Astrocyte of the cerebellum (primary cell): ENCODE measurements at regions not wholly inside any gene's neighbourhood (a gene's known extent, or its start where the extent isn't known, plus 50 kb on each side); places are given as distances from the start of the nearest gene placed in this dataset.

Experiments
- DNase-seq: peaks from one replicate; pipeline ENCODE4 v3.0.0-alpha.2; 2011; ENCODE audit warnings: low read depth
- H3K4me3 ChIP-seq: 2 replicates; pipeline ENCODE4 v1.5.1; 2011; ENCODE audit warnings: mild to moderate bottlenecking, low read depth, low read length, moderate library complexity
- in situ Hi-C: cut with HindIII; loops from 2 replicates; pipeline ENCODE4 v1.10.0; 2017; ENCODE audit warnings: low sequenced_read_pairs
- TF ChIP-seq, protein P1 (sequence below): IDR thresholded peaks from 2 replicates; pipeline ENCODE4 v1.5.1; 2012; ENCODE audit warnings: low read length, low read depth, moderate library complexity, mild to moderate bottlenecking; ENCODE audit errors: missing control alignments

DNA sequence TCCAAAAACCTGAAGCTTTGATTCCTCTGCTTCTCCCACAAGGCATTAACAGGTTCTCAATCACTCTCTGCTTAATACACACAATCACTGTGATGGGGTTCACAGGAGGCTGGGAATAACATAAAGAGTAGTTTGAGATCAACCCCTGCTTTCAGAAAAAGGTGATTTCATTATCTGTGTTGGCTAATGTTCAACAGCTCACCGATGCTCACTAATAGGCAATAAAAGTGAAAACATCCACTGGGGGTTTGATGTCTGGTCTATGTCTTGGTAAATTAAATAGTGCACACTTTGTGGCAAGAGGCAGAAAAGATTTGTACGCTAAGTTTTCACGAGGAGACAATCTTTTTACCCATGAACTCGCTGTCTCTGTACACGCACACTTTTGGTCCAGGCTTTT is 159.3 kb upstream of the SERPINE2 start:
- TF ChIP-seq, protein P1, sequence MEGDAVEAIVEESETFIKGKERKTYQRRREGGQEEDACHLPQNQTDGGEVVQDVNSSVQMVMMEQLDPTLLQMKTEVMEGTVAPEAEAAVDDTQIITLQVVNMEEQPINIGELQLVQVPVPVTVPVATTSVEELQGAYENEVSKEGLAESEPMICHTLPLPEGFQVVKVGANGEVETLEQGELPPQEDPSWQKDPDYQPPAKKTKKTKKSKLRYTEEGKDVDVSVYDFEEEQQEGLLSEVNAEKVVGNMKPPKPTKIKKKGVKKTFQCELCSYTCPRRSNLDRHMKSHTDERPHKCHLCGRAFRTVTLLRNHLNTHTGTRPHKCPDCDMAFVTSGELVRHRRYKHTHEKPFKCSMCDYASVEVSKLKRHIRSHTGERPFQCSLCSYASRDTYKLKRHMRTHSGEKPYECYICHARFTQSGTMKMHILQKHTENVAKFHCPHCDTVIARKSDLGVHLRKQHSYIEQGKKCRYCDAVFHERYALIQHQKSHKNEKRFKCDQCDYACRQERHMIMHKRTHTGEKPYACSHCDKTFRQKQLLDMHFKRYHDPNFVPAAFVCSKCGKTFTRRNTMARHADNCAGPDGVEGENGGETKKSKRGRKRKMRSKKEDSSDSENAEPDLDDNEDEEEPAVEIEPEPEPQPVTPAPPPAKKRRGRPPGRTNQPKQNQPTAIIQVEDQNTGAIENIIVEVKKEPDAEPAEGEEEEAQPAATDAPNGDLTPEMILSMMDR = no peak
- in situ Hi-C loops = no loop called here
- no peak overlapping the region for H3K4me3 ChIP-seq
- no peak for DNase-seq

DNA sequence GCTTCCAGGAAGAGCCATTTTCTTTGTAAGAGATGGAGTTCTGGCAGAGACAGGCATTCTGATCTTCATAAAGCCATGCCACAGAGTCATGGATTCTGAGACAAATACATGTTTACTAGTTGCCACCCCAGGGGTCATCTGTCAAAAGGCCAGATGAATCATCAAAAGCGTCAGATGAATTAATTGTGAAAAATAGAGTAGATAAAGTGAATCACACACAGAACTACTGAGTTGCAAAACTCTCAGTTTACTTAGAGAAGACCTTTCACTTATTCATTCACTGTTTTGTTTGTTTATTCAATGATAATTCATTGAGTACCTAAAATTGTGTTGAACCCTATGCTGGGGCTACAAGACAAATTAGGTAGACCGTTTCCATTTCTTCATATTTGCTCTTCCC is 157.7 kb upstream of the SERPINE2 start:
- DNase-seq = no peak
- no peak overlapping the region for H3K4me3 ChIP-seq
- in situ Hi-C loops = no loop called here
- TF ChIP-seq, protein P1 = no peak

DNA sequence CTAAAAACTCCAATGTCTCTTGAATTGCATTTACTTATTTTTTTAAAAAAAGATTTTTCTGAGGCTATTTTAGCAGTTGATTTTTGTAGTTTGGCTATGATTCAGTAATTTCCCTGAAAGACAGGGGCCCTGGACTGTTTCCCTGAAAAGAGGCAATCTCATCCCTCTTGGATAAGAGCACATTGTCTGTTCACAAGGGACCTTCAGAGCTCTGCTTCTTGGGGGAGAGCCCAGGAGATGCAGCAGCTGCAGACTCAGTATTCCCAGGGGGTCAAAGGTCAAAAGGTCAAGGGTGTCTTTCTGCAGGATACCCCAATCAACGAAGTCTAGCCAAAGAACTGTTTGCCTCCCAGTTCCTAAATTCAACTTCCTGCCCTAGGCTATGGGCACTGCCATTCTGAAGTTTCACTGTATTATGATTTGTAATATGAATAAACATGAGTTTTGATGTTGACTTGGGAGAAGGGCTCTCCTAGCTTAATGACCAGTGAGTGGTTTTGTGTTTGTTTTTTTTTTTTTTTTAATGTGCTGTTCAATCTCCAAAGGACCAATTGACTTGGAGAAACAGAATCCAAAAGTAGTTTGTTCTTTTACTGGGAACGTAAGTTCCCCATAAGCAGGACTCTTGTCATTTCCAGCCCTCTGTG is 157.0 kb upstream of the SERPINE2 start:
- DNase-seq = no peak
- in situ Hi-C loops = no loop called here
- H3K4me3 ChIP-seq = no peak overlapping the region
- TF ChIP-seq, protein P1 = no peak

DNA sequence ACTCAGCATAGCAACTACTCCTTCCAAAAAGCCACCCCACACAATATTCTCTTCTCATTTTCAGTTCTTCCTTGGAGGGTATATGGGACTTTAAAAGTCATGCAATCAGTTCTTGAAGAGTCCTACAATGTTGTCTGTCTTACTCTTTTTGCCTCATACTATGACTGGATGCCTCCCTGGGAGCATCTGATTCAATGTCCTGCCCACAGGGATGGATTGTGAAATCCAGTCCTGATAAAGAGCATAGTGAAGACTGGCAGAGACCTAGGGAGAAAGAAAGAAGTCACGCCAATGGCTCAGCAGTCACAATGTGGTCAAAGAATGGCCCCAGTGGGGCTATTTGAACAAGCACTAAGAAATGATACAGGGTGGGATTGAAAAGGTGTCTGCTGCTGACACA is 155.1 kb upstream of the SERPINE2 start:
- in situ Hi-C loops = no loop called here
- DNase-seq = no peak
- TF ChIP-seq, protein P1 = no peak
- no peak overlapping the region for H3K4me3 ChIP-seq

DNA sequence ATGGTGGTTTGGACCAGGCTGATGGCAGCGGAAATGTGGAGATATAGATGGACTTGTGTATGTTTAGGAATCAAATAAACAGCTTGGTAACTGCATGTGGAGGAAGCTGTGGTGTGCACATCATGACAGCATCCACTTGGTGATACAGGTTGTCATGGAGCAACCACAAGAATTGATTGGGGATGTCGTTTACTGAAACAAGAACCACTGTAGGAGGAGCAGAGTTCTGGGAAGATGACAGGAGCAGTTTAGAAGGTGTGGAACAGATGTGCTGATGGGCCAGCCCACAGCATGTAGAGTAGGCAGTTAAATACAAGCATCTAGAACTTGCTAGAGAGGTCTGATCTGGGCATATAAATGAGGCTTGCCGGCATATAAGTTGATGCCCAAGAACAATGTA is 152.4 kb upstream of the SERPINE2 start:
- H3K4me3 ChIP-seq = no peak overlapping the region
- in situ Hi-C loops = no loop called here
- DNase-seq = no peak
- TF ChIP-seq, protein P1 = no peak

DNA sequence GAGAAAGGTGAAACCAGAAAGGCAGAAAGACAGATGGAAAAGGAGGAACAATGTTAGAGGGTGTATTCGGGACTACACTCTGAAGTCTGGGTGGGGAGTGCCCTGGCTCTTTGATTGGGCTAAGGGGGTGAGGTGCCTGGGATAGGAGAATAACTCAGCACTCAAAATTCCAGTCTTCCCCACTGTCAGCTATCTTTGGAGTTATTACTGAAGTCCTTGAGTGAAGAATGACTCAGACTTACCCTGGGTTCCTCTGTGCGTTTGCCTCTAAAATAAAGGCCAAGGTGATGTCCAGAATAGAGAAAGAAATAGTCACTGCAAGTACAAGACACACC is 151.8 kb upstream of the SERPINE2 start:
- DNase-seq = no peak
- TF ChIP-seq, protein P1 = no peak
- in situ Hi-C loops = no loop called here
- H3K4me3 ChIP-seq = no peak overlapping the region
